ENCODE measurements at regions not wholly inside any gene's neighbourhood (a gene's known extent, or its start where the extent isn't known, plus 50 kb on each side); places are given as distances from the start of the nearest gene placed in this dataset.
"Not testable (repeated sequence)": the region's sequence is repeated elsewhere in the genome, so short reads cannot be mapped to it uniquely, and the experiment has no call there.

- DNase-seq (ENCODE audit: low read depth) = not testable (repeated sequence)
These were observed 86.7 kb upstream of the CDC42EP3 start for GRCh38 chr2:37758141-37758601.

- DNase-seq (ENCODE audit: low read depth) = not testable (repeated sequence)
These were observed 88.5 kb upstream of the CDC42EP3 start for GRCh38 chr2:37759989-37760388.

GRCh38 chr2:37760471-37760870 lies 89.0 kb upstream of the CDC42EP3 start:
- no peak for DNase-seq (ENCODE audit: low read depth)

- DNase-seq (ENCODE audit: low read depth) = not testable (repeated sequence)
These were observed 90.8 kb upstream of the CDC42EP3 start for GRCh38 chr2:37762281-37762680.

- no peak for DNase-seq (ENCODE audit: low read depth)
These were observed 93.3 kb upstream of the CDC42EP3 start for GRCh38 chr2:37764739-37765138.

- peak; percentile 60 for DNase-seq (ENCODE audit: low read depth)
These were observed 94.7 kb upstream of the CDC42EP3 start for GRCh38 chr2:37766106-37766505.

GRCh38 chr2:37767046-37767445 lies 95.6 kb upstream of the CDC42EP3 start:
- no peak for DNase-seq (ENCODE audit: low read depth)

GRCh38 chr2:37767959-37768925 lies 96.8 kb upstream of the CDC42EP3 start:
- peak; percentile 92 for DNase-seq (ENCODE audit: low read depth)

- DNase-seq (ENCODE audit: low read depth) = no peak
These were observed 98.1 kb upstream of the CDC42EP3 start for GRCh38 chr2:37769551-37769950.

- no peak for DNase-seq (ENCODE audit: low read depth)
These were observed 99.4 kb upstream of the CDC42EP3 start for GRCh38 chr2:37770797-37771196.

- DNase-seq (ENCODE audit: low read depth) = no peak
These were observed 100.2 kb upstream of the CDC42EP3 start for GRCh38 chr2:37771600-37772088.

- DNase-seq (ENCODE audit: low read depth) = no peak
These were observed 102.1 kb upstream of the CDC42EP3 start for GRCh38 chr2:37773371-37774130.

GRCh38 chr2:37774171-37774944 lies 102.9 kb upstream of the CDC42EP3 start:
- DNase-seq (ENCODE audit: low read depth) = not testable (repeated sequence)

GRCh38 chr2:37774976-37775907 lies 103.8 kb upstream of the CDC42EP3 start:
- no peak for DNase-seq (ENCODE audit: low read depth)

- DNase-seq (ENCODE audit: low read depth) = peak; percentile 70
These were observed 104.4 kb upstream of the CDC42EP3 start for GRCh38 chr2:37775908-37776250.

- DNase-seq (ENCODE audit: low read depth) = peak; percentile 96
These were observed 105.0 kb upstream of the CDC42EP3 start for GRCh38 chr2:37776487-37776886.

- DNase-seq (ENCODE audit: low read depth) = no peak
These were observed 107.7 kb upstream of the CDC42EP3 start for GRCh38 chr2:37779139-37779538.

- DNase-seq (ENCODE audit: low read depth) = peak; percentile 61
These were observed 108.4 kb upstream of the CDC42EP3 start for GRCh38 chr2:37779611-37780386.

GRCh38 chr2:37780387-37780676 lies 108.9 kb upstream of the CDC42EP3 start:
- peak; percentile 55 for DNase-seq (ENCODE audit: low read depth)

- peak; percentile 80 for DNase-seq (ENCODE audit: low read depth)
These were observed 109.6 kb upstream of the CDC42EP3 start for GRCh38 chr2:37781028-37781427.
